Activated CD4-positive, alpha-beta T cell treated with anti-CD3 and anti-CD28 coated beads, Interleukin-2, amount 50 U/mL, for 4 hours (primary cell): ENCODE measurements at regions not wholly inside any gene's neighbourhood (a gene's known extent, or its start where the extent isn't known, plus 50 kb on each side); places are given as distances from the start of the nearest gene placed in this dataset.

Experiments
- DNase-seq, 2 experiments: peaks; one replicate each; pipeline ENCODE4 v3.0.0-alpha.2; 2020

DNA sequence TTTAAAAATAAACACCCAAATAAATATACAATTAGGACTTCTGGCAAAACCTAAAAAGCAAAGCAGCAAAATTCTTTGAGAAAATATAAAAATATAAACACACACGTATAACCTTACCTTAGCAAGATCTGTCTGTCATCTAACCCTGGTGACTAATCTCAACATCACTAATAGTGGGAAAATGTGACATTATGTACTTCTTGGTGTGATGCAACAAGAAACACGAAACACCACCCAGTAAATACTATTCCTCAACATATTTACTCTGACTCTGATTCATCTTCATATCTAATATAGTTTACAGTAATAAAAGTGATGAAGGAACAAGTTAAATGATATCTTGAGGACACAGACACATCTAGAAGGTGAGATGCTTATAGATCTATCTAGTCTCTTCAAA lies 332.6 kb upstream of the MANEA start:
- no peak for DNase-seq

DNA sequence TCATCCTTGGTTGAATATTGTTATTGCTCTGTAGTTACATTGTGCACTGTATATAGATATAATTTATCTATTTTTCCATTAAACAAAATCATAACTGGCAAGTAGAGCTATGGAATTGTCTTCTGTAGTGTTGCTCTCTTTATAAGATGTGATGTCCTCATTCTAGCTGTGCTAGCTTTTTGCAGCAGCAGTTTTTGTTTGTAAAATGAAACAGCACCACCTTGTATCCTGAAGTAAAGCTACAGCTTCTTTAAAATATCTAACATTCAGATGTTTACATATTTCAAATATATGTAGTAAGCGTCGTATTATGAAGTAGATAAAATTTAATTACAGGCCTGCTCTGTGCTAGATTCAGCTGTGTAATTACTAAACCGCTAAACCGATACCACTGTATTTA lies 328.8 kb upstream of the MANEA start:
- DNase-seq: no peak

DNA sequence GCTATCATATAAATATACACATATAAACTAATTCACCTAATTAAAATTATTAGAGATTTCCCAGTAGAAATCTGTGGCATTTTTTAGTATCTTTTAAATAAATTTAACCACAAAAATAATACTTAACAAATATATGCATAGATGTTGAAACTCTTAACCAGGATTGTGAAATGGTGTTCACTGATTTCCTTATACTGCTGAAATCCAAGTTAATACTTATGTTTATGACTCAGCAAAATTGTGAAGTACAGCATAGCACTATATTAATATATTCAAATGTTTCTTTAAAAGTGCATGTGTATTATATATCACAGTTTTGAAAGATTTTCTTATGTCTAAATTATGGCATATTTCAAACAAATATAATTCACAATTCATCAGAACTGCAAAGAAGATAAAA lies 328.2 kb upstream of the MANEA start:
- DNase-seq: no peak

DNA sequence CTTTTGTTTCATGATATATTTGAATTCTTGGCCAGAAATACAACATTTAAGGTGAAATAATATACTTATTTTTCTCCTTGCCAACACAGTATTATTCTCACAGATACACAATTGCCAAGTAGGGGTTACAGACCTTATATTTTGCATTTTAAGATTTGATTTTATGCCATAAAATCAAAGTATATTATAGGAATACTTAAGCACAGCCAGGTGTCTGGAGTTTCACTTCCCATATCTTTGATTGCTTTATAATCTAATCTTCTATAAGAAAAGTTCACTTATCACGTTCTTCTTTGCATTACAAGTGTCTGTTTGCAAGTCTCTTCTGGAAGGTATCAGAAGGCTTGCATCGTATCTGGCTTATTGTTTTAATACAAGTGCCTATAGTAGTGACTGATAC lies 327.7 kb upstream of the MANEA start:
- DNase-seq: no peak

DNA sequence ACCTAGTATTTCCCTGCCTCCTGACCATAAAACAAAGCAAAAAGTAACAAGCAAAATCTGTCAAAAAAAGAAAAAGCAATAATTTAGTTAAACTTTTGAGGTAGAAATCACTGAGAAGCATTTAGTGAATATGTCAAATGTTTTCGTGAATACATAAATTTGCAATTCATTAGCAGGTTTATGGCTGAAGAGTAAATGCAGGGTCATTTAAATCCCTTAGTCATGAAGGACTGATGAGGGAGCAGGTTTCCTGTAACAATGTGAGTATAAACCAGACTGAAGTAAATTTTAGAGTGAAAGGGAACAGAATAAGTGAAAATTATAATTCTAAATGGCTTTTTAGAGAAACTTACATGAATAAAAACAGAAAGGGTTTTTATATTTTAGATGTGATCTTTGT lies 313.5 kb upstream of the MANEA start:
- DNase-seq: no peak

DNA sequence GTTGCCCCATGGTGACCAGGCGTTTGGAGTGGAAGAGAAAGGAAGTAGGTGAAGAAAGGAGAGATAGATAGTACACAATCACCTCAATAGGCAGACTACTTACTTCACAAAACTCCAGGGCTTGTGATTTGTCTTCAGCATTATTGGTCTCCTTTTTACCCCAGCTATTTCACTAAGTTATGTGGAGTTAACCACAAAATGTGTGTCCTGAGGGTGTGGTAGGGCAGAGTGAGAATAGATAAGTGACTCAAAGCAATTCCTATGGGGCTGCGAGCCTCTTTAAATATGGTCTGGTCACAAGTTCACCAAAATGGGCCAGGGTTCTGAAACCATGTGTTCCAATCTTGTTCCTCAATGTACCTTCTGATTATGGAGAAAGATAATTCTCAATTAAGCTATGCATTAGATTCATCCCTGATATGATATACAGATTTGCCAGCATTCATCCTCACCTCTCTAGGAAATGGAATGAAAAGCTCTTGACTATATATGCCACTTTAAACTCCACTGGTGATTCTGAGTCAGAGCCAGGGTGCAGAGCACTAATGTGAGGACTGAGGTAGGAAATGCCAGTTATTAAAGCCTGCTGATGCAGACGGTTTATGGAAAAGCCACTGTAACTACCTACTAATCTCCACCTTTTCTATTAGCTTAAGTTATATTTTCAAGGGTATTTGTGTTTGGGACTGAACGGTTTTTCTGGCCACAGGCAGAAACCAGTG lies 310.6 kb upstream of the MANEA start:
- no peak for DNase-seq

DNA sequence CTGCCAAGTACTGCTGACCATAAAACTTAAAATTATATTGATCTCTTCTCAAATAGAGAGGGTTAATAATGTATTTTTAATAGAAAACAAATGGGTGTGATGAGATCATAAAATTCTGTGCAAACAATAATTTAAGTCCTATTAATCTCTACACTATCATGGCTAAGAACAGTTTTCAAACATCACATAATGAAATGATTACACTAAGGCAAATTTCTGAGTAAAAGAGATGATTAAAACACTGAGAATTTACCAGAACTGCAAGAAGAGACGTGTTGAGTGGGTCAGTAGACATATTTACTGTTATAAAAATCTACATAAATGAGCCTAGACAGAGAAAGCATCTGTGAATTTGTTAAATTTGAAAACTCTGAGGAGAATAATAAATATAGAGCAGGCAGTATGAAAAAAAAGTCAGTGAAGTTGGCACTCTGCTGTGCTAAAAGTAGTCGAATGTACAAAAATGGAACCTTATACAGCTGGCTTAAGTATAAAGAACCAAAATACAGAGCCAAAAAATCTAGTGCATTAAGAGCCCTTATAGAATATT lies 302.6 kb upstream of the MANEA start:
- no peak for DNase-seq

DNA sequence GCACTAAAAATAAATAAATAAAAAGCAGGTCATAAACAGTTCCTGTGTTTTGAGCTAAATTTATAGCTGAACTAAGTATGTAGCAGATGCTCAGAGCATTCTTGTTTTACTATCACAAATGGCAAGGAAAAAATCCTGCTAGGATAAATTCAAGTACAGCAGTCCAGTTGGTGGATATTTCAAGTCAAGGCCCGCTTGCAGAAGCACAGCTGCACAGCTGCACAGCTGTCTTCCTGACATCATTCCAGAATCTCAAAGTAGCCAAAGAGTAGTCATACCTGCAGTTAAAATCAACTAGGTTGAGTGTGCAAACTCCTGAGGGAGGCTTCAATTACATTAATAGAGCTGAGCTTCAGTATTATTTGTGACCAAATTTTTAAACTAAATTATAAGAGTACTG lies 297.7 kb upstream of the MANEA start:
- no peak for DNase-seq

DNA sequence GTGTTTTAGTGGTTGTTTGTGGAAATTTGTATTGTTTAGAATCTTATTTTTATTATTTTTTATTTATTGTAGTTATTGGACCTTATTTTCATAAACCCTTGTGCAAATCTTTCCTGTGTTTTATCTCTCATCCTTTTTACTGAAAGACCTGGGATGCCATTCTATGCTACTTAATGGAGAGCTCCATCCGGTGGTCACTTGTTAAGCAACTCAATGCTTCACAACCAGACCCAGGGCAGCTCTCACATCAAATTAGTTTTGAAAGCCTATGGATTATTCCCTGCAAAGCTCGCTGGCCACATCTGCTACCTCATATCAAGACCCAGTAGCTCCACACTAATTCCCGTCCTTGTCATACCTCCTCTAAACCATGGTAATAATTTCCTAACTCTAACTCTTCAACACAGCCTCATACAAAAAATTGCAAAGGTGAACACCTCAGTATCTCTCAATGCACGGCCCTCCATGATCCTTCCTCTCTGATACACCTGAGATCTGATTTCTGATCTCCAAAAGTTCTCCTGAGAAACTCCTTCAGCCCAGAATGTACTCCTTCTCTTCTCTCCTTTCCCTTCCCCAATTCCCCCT lies 296.6 kb upstream of the MANEA start:
- DNase-seq: no peak

DNA sequence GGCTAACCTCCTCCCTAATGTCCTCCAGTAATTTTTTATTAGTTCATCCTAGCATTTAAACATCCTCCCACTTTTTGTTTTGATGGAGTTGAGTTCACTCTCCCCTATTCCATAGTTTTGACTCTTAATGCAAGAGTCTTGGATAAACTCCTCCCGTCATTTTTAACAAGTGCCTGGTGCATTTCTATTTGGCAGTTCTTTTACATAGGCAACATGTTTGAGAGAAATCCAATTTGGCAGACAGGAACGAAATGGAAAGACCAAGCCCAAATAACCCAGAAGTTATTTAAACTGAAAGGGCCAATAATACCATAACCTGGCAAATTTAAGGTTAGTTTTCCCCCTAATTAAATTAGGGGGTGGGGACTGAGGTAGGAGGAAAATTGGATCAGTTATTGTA lies 291.5 kb upstream of the MANEA start:
- no peak for DNase-seq

DNA sequence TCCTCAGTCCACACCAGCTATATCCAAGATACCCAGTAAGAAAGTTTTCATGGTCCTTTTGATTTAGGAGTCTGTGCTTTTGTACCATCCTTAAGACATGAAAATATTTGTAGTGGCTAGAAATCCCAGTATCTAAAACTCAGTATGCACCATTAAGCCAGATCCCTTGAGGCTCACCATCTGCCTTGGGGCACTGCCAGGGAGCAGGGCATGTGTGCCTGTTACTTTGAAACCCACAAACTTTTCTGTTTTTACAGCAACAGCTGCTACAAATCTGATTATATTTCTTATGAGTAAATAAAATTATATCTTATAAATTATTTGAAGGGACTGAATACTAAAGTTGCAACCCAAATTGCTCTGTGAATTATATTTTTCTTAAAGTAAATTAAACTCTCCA lies 290.5 kb upstream of the MANEA start:
- no peak for DNase-seq

DNA sequence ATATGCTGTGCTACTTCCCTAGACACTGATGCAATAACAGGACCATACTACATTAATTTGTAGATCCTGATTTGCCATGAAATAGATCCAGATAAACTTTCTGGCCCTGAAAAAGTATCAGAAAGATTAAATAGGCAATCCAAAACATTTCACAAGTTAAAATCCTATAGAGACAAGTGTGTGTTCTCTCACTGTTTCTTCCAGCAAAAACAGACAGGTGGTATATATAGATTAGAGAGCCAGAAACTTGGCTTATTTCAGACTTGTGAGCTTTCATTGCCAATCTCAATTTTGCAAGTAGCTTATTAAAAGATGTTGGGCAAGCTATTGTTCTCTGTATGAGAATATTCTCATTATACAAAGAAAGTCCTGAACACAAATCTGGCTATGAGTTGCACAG lies 289.1 kb upstream of the MANEA start:
- DNase-seq: no peak

DNA sequence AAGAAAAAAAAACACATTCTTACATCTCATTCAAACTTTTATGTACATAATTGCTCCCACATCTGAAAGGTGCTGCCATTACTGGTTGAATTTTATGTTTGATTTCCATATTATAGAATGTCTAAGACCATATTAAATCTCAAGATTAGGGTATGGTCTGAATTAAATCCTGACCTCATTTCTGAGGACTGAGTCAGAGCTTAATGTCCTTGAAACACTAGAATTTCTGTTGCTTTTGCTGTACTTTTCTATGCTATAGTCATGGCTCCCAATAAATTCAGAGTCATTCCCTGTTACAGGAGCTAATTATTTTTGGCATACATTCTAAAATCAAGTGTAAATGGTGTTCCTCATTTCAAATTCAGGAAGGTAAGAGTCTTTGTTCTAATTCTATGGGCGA lies 285.3 kb upstream of the MANEA start:
- DNase-seq: no peak

DNA sequence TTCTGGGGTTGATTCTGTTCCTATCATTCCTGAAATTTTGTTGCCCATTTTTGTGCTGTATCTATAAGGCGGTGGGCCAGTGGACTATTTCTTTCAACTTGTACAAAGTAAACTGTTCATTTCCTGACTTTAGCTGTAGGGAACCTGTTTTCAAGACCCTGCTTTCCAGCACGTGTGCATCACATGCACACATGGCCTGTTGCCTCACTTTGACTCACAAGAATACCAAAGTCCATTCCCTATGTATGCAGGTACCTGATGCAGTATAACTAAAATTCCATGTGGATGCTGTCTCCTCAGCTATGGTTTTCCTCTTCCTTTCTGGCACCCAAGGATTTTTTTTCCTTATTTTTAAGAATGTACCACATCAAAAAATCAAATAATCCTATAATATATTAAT lies 284.1 kb upstream of the MANEA start:
- no peak for DNase-seq

DNA sequence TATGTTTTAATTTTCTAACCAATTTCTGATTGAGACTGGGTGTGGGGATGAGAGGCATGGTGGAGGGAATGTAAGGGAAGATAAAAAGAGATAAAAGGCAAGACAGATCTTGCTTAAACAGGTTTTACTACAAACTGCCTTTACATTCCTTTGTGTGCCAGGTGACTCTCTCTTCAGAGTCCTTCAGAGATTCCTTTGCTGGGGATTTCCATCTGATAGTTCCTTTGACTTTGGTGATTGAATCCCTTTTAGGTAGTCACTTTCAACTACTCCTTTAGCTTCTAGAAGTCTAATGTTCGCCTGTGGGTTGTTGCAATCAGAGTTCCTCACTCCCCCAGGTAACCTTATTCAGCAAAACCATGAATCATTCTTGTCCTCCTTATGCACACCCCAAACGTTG lies 283.3 kb upstream of the MANEA start:
- no peak for DNase-seq

DNA sequence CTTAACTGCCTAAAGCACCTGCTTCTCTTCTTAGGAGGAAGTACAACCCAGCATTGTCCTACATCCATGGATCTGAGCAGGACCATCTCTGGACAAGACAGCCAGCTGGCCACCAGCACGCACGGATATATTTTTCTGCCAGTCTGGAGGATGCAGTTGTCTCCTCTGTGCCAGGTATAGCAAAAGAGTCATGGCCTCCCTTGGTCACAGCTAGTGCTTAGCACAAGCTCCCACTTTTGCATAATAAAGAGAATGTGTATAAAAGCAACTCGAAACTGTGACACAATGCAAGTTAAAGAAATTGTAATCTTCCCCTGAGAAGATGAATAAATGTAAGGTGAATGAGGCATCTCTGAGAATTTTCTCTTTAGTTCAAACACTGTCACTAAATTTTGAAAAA lies 267.8 kb upstream of the MANEA start:
- DNase-seq: no peak

DNA sequence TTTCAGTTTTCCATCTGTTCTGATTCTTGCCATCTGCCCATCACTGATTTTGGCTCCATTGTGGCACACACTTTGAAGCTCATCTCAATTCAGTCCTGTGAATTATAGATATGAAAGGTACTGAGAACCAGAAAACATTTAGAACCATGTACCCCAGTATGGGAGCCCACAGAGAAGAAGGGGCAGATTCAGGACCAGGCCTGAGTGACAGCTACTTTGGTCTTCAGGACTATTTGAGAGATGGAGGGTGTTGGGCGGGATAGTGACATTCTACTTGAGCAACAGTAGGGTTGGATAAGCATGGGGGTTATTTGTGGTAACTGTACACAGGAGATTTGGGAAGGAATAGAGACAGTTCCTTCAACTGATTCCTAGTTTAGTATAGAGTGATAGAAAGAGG lies 259.2 kb upstream of the MANEA start:
- DNase-seq: no peak

DNA sequence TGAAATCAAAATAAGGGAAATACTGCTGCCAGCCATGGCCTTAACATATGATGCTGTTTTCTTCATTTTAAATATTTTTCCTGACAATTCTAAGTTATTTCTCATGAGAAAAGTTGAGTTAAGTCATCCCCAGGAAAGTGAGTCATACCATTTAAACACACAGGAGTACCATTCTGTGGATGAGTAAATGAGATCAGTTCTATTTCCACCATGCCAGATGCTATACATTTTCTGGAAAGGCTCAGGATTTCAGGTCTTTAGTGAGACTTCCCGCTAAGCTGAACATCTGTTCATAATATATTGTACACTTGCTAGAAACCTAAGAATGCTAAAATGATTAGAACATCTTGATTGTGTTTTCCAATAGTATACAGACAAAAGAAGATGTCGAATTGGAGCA lies 256.2 kb upstream of the MANEA start:
- no peak for DNase-seq

DNA sequence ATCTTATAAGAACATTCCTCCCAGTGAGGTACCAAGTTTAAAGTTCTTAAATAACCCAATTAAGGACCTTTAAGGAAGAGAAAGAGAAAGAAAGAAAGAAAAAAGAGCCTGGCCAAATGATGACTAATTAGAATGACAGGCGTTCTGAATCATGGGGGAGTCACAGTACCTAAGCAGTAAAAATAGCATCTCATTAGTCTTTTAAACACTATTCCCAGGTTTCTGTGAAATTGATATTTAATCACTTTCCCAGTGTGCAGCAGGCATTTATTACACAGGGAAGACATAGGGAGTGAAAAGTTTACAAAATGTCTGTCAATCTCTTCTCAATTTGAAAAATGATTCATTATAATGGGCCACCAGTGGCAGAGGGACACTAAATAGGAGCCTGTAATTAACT lies 251.4 kb upstream of the MANEA start:
- no peak for DNase-seq

DNA sequence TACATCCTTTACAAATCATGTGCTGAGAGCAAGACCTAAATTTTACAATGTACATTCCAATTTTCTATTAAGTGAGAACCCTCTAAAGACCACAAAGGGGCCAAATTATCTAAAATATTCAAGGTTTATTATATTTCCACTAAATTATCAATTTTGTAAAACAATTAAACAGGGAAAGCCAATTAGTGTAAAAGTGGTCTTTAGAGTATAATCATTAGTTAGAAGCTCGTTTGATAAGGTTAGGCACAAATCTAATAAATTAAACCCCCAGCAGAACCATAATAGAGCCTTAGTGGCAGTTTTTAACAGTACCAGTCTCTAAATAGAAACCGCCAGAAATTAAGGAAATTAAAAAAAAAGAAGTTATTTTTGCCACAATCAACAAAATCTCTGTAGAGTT lies 249.1 kb upstream of the MANEA start:
- DNase-seq: no peak

DNA sequence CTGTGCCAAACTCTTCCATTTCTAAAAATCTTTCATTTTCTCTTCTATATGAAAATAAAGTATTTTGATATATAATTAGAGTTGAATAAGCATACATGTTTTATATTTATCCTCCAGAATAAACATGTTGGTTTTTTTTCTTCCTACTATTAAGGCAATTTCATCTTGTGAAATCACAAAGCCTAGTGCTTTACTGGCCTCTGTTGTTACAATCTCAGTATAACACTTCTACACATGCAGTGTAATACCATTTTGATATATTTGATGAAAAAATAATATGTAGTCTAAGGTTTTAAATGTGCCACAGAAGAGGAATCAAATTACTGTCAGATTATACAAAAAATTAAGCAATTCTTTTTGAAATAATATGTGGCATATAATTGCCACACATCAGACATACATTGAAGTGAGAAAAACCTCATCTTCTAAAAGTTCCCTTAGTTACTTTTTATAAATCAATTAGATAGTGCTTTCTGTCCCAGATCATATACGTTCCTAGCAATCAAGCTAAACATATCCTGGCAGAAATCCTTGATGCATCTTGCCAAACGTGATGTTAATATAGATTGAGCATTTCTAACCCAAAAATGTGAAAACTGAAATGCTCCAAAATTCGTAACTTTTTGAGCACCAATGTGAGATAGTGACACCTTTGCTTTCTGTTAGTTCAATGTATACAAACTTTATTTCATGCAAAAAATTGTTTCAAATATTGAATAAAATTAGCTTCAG lies 225.1 kb upstream of the MANEA start:
- DNase-seq: no peak

DNA sequence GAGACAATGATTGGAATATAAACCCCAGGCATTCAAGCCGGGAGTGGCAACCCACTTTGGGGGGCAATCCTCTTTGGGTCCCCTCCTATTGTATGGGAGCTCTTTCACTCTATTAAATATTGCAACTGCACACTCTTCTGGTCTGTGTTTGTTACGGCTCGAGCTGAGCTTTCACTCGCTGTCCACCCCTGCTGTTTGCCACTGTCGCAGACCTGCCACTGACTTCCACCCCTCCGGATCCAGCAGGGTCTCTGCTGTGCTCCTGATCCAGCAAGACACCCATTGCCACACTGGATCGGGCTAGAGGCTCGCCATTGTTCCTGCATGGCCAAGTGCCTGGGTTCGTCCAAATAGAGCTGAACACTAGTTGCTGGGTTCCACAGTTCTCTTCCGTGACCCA lies 222.8 kb upstream of the MANEA start:
- no peak for DNase-seq

DNA sequence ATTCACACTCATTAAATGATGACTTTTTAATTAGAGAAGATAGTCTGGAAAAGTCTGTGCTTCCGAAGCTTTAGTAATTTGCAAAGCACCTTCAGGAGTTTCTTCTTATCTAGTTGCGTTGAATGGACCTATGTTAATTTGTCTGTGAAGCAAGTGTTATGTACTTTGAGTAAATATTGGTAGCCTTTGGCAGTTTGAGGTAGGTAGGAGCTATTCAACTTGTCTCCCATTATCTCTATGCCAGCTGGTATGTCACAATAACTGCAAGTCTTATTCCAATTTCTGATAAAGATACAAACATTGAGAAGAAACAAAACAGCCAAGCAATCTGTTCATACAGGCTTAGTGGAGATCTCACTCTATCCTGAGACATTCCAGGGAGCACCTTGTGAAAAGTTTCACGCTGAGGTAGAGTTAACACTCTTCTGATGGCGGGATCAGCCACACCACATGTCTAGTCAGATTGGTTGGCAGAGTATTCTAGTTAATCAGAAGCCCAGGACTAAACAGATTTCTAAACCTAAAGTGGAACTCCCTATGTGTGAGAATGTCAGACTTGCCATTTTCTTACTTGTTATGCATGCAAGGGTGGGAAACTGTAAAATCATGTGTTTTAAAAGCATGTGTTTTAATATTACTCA lies 219.8 kb upstream of the MANEA start:
- no peak for DNase-seq
